ENCODE measurements at regions not wholly inside any gene's neighbourhood (a gene's known extent, or its start where the extent isn't known, plus 50 kb on each side); places are given as distances from the start of the nearest gene placed in this dataset.
"Not testable (repeated sequence)": the region's sequence is repeated elsewhere in the genome, so short reads cannot be mapped to it uniquely, and the experiment has no call there.

- H3K4me3 ChIP-seq (ENCODE audit: low read depth, low read length), result peak overlapping the region; percentile 7
Measured at GRCh38 chr9:62864481-62865469, 1674.9 kb downstream of the SPATA31A7 start.

GRCh38 chr9:62869061-62869460 is 1679.2 kb downstream of the SPATA31A7 start:
- DNase-seq (ENCODE audit: low read depth); H3K4me3 ChIP-seq (ENCODE audit: low read depth, low read length): not testable (repeated sequence)

More at GRCh38 chr9:62864481-62865469, 1674.9 kb downstream of the SPATA31A7 start:
- not testable (repeated sequence) for DNase-seq (ENCODE audit: low read depth)

DNA sequence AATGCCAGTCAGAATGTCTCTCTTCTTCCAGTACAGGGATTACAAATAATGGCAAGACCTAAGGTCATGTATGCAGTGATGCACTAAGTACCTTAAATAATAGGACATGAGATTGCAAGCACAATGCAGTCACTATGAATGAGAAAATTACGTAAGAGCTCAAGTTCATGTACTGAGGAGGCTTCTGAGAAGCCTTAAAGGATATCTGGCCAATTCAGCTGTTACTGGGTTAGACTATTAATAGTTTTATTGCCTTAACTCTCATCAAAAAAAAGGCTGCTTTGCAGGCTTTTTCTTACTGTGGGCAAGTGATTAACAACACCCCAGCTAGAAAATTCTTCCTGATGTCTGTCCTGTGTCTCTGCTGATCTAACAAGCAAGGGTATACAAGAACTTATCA is 1681.9 kb downstream of the SPATA31A7 start:
- peak; percentile 12 for DNase-seq (ENCODE audit: low read depth)

DNA sequence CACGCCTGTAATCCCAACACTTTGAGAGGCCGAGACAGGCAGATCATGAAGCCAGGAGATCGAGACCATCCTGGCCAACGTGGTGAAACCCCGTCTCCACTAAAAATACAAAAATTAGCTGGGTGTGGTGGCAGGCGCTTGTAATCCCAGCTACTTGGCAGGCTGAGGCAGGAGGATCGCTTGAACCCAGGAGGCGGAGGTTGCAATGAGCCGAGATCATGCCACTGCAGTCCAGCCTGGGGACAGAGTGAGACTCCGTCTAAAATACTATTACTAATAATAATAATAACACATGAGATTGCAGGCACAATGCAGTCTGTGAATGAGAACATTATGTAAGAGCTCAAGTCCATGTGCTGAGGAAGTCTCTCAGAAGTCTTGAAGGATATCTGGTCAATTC is 1684.4 kb downstream of the SPATA31A7 start:
- not testable (repeated sequence) for DNase-seq (ENCODE audit: low read depth); H3K4me3 ChIP-seq (ENCODE audit: low read depth, low read length)

More for the DNA sequence above, 1681.9 kb downstream of the SPATA31A7 start:
- not testable (repeated sequence) for H3K4me3 ChIP-seq (ENCODE audit: low read depth, low read length)

DNA sequence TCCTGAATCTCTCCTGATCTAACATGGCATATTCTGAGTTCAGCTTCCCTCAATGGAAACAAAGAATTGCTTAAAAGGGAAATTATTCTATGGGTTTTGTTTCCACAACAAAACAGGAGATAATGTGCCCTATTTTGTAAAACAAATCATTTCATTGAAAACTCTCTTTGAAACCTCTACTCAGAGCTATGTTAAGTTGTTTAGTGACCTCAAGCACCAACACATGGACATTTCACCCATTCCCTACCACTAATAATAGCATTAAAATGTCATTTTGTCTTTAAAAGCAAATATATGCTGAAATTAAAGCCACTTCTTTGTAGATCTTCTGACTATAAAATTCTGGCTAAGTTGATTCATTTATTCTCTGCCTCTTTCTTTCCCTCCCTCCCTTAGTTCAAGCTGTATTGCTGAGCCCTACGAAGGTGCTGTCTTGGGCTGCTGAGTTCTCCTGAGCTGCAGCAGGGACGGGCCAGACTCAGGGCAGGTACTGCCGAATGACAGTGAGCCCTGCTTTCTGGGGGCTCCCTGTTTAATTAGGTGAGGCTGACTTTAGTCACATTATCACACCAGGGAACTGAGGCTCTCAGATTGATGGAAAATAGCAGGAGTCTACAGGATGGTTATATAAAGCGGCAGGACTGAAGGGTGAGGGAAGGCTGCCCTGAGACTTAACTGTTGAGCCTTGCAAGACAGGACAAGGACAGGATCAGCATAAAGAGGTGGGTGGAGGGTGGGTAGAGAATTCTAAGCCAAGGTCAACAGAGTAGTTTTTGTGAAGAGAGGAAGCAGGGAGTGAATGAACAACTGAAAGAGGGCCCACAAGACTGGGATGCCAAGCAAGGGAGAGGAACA is 1685.1 kb downstream of the SPATA31A7 start:
- H3K4me3 ChIP-seq (ENCODE audit: low read depth, low read length); DNase-seq (ENCODE audit: low read depth): not testable (repeated sequence)

GRCh38 chr9:62877552-62877951 is 1687.7 kb downstream of the SPATA31A7 start:
- not testable (repeated sequence) for DNase-seq (ENCODE audit: low read depth); H3K4me3 ChIP-seq (ENCODE audit: low read depth, low read length)

- not testable (repeated sequence) for DNase-seq (ENCODE audit: low read depth); H3K4me3 ChIP-seq (ENCODE audit: low read depth, low read length)
Measured at GRCh38 chr9:62877987-62878386, 1688.2 kb downstream of the SPATA31A7 start.

DNA sequence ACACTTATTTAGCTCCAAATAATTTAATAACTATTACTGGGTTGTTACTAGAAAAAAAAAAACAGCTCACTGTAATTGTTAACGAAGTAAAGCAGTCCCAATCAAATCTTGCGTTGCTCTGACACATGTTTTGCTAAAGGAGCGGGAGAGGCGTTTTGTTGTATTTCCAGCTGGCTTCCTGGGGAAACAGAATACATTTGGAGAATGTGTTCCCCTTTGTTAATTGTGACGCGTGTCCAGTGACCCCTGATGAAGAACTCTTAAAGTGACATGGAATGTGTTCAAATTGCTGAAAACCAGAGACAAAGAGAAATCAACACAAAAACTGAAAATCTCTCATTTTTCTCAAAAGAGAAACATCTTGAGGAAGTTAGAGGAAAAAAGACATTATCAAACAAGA is 1690.6 kb downstream of the SPATA31A7 start:
- DNase-seq (ENCODE audit: low read depth); H3K4me3 ChIP-seq (ENCODE audit: low read depth, low read length): not testable (repeated sequence)

DNA sequence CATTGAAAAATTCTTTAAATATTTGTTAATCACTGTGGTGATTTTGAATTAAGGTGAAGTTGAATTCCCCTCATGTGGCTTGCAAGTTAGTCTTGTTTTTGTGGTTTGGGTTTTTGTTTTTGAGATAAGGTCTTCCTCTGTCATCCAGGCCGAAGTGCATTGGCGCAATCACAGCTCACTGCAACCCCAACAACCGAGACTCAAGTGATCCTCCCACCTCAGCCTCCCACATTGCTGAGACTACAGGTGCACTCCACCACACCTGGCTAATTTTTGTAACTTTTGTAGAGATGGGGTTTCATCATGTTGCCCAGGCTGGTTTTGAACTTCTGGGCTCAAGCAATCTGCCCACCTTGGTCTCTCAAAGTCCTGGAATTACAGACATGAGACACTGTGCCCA is 1691.1 kb downstream of the SPATA31A7 start:
- DNase-seq (ENCODE audit: low read depth), result not testable (repeated sequence)

DNA sequence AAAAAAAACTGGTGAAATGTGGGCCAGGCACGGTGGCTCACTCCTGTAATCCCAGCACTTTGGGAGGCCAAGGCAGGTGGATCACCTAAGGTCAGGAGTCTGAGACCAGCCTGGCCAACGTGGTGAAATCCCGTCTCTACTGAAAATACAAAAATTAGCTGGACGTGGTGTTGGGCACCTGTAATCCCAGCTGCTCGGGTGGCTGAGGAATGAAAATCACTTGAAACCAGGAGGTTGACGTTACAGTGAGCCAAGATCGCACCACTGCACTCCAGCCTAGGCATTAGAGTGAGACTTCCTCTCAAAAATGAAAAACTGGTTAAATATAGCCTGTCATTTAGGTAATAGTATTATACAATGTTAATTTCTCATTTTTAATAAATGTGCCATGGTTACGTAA is 1692.0 kb downstream of the SPATA31A7 start:
- DNase-seq (ENCODE audit: low read depth); H3K4me3 ChIP-seq (ENCODE audit: low read depth, low read length): not testable (repeated sequence)

More for the DNA sequence above, 1691.1 kb downstream of the SPATA31A7 start:
- H3K4me3 ChIP-seq (ENCODE audit: low read depth, low read length), result not testable (repeated sequence)

GRCh38 chr9:62882717-62883116 is 1692.9 kb downstream of the SPATA31A7 start:
- not testable (repeated sequence) for DNase-seq (ENCODE audit: low read depth)

GRCh38 chr9:62896692-62897091 is 1706.9 kb downstream of the SPATA31A7 start:
- not testable (repeated sequence) for DNase-seq (ENCODE audit: low read depth)
- H3K4me3 ChIP-seq (ENCODE audit: low read depth, low read length), result peak overlapping the region; percentile 16

More at GRCh38 chr9:62882717-62883116, 1692.9 kb downstream of the SPATA31A7 start:
- not testable (repeated sequence) for H3K4me3 ChIP-seq (ENCODE audit: low read depth, low read length)

GRCh38 chr9:62897411-62898225 is 1707.8 kb downstream of the SPATA31A7 start:
- DNase-seq (ENCODE audit: low read depth), result peak; percentile 15
- H3K4me3 ChIP-seq (ENCODE audit: low read depth, low read length), result peak overlapping the region; percentile 55

DNA sequence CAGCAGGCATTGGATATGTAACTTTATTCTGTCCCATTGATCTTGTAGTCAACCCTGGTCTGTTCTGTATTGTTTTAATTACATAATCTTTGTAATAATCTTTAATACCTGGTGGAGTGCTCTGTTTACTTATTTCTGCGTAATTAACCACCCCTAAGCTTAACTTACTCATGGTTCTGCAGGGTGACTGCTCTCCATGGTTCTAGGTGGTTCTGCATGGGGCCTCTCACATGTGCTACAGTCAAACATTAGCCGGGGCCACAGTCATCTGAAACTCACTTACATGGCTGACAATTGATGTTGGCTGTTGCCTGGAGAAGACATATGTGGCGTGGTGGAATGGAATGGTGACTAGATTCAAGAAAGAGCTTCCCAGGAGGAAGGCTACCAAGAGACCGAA is 1709.8 kb downstream of the SPATA31A7 start:
- DNase-seq (ENCODE audit: low read depth); H3K4me3 ChIP-seq (ENCODE audit: low read depth, low read length): not testable (repeated sequence)

- DNase-seq (ENCODE audit: low read depth); H3K4me3 ChIP-seq (ENCODE audit: low read depth, low read length): not testable (repeated sequence)
Measured at GRCh38 chr9:62904061-62904460, 1714.2 kb downstream of the SPATA31A7 start.

GRCh38 chr9:62905722-62906121 is 1715.9 kb downstream of the SPATA31A7 start:
- H3K4me3 ChIP-seq (ENCODE audit: low read depth, low read length); DNase-seq (ENCODE audit: low read depth): not testable (repeated sequence)

DNA sequence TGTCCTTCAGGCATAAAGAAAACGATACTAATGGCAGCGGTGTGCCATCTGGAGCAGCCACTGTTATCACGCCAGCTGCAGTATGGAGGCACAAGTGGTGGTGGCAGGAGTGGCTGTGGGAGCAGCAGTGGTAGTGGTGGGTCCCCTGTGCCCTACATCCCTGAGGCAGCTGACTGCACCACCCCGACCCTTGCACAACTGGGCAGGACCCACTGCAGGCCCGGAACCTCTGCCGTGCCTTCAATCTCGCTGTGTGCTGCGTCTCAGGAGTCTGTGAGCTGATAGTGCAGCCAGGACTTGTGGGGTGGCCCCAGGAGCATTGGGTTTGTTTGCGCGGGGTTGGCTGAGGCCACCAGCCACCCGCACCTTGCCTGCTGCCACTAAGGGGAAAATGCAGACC is 1718.0 kb downstream of the SPATA31A7 start:
- H3K4me3 ChIP-seq (ENCODE audit: low read depth, low read length); DNase-seq (ENCODE audit: low read depth): not testable (repeated sequence)

GRCh38 chr9:62908271-62908670 is 1718.4 kb downstream of the SPATA31A7 start:
- DNase-seq (ENCODE audit: low read depth), result not testable (repeated sequence)

More at GRCh38 chr9:62908271-62908670, 1718.4 kb downstream of the SPATA31A7 start:
- not testable (repeated sequence) for H3K4me3 ChIP-seq (ENCODE audit: low read depth, low read length)

Measured in epithelial cell of proximal tubule (primary cell).